ENCODE measurements at regions not wholly inside any gene's neighbourhood (a gene's known extent, or its start where the extent isn't known, plus 50 kb on each side); places are given as distances from the start of the nearest gene placed in this dataset.

GRCh38 chr3:102484-102883, 94.1 kb upstream of the CHL1 start:
- Histone ChIP-seq H4K91ac (ENCODE audit: low read depth, low read length) (no peak overlapping the region), H4K8ac (ENCODE audit: low read depth, low read length) (no peak overlapping the region), H3K9me3 (ENCODE audit: insufficient read depth, low read depth, low read length) (no peaks in the 10 kb centered on the region), H3K4me1 (ENCODE audit: control insufficient read depth in 1 of 2, insufficient read depth in 2 of 2, low read length in 2 of 2) (no peaks in the 10 kb centered on the region), H3K9ac (ENCODE audit: low read length) (no peak overlapping the region), H3K27ac (ENCODE audit: low read depth, low read length) (no peak overlapping the region), H3K4ac (ENCODE audit: low read depth, low read length) (no peak overlapping the region), H3K27me3 (ENCODE audit: insufficient read depth, low read length) (no peaks in the 10 kb centered on the region), H3K79me1 (ENCODE audit: low read length) (no peaks in the 10 kb centered on the region), H3K23ac (ENCODE audit: low read length) (no peak overlapping the region), H3K36me3 (ENCODE audit: control insufficient read depth in 1 of 2, insufficient read depth in 2 of 2, low read length in 2 of 2) (no peaks in the 10 kb centered on the region), H3K4me3 (ENCODE audit: low read depth, low read length) (no peak overlapping the region), H2AFZ (ENCODE audit: insufficient read depth, low read length, poor library complexity) (no peak overlapping the region), H3K4me2 (ENCODE audit: low read length) (no peak overlapping the region), H4K12ac (ENCODE audit: low read depth, low read length) (no peak overlapping the region), H3K18ac (ENCODE audit: low read length) (no peak overlapping the region), H2BK12ac (ENCODE audit: low read length) (no peak overlapping the region), H2AK5ac (ENCODE audit: low read length) (no peak overlapping the region), H2BK5ac (ENCODE audit: low read depth, low read length, poor library complexity) (no peak overlapping the region), H3K14ac (ENCODE audit: low read length) (no peak overlapping the region), H3K79me2 (ENCODE audit: control insufficient read depth, insufficient read depth, low read length, poor library complexity) (no peaks in the 10 kb centered on the region), H2BK120ac (ENCODE audit: insufficient read depth, low read length, poor library complexity) (no peak overlapping the region)
- DNase-seq, result no peak
- no CpG with 5 or more reads among the region's 4 CpGs for WGBS (ENCODE audit: extremely low coverage, insufficient coverage, insufficient read length)

GRCh38 chr3:103991-104390, 92.6 kb upstream of the CHL1 start:
- Histone ChIP-seq H3K4me3 (ENCODE audit: low read depth, low read length) (no peak overlapping the region), H2BK12ac (ENCODE audit: low read length) (no peak overlapping the region), H3K27me3 (ENCODE audit: insufficient read depth, low read length) (no peaks in the 10 kb centered on the region), H3K4me1 (ENCODE audit: control insufficient read depth in 1 of 2, insufficient read depth in 2 of 2, low read length in 2 of 2) (no peaks in the 10 kb centered on the region), H2AFZ (ENCODE audit: insufficient read depth, low read length, poor library complexity) (no peak overlapping the region), H2BK5ac (ENCODE audit: low read depth, low read length, poor library complexity) (no peak overlapping the region), H2AK5ac (ENCODE audit: low read length) (no peak overlapping the region), H3K18ac (ENCODE audit: low read length) (no peak overlapping the region), H2BK120ac (ENCODE audit: insufficient read depth, low read length, poor library complexity) (no peak overlapping the region), H3K14ac (ENCODE audit: low read length) (no peak overlapping the region), H3K23ac (ENCODE audit: low read length) (no peak overlapping the region), H3K4ac (ENCODE audit: low read depth, low read length) (no peak overlapping the region), H4K91ac (ENCODE audit: low read depth, low read length) (no peak overlapping the region), H3K79me2 (ENCODE audit: control insufficient read depth, insufficient read depth, low read length, poor library complexity) (no peaks in the 10 kb centered on the region), H4K12ac (ENCODE audit: low read depth, low read length) (no peak overlapping the region), H3K9me3 (ENCODE audit: insufficient read depth, low read depth, low read length) (no peaks in the 10 kb centered on the region), H3K4me2 (ENCODE audit: low read length) (no peak overlapping the region), H3K9ac (ENCODE audit: low read length) (no peak overlapping the region), H3K79me1 (ENCODE audit: low read length) (no peaks in the 10 kb centered on the region), H3K36me3 (ENCODE audit: control insufficient read depth in 1 of 2, insufficient read depth in 2 of 2, low read length in 2 of 2) (no peaks in the 10 kb centered on the region), H3K27ac (ENCODE audit: low read depth, low read length) (no peak overlapping the region), H4K8ac (ENCODE audit: low read depth, low read length) (no peak overlapping the region)
- no CpG with 5 or more reads among the region's 2 CpGs for WGBS (ENCODE audit: extremely low coverage, insufficient coverage, insufficient read length)
- DNase-seq, result no peak

- H4K91ac ChIP-seq (ENCODE audit: low read depth, low read length), result no peak overlapping the region
- H3K79me2 ChIP-seq (ENCODE audit: control insufficient read depth, insufficient read depth, low read length, poor library complexity), result no peaks in the 10 kb centered on the region
- no peak overlapping the region for H3K14ac ChIP-seq (ENCODE audit: low read length)
- no peak for DNase-seq
- no peak overlapping the region for H3K23ac ChIP-seq (ENCODE audit: low read length)
- no peak overlapping the region for H3K18ac ChIP-seq (ENCODE audit: low read length)
- H3K27me3 ChIP-seq (ENCODE audit: insufficient read depth, low read length), result no peaks in the 10 kb centered on the region
- H3K4me2 ChIP-seq (ENCODE audit: low read length), result no peak overlapping the region
- no peak overlapping the region for H3K9ac ChIP-seq (ENCODE audit: low read length)
- H3K4me3 ChIP-seq (ENCODE audit: low read depth, low read length), result no peak overlapping the region
- no peak overlapping the region for H2BK5ac ChIP-seq (ENCODE audit: low read depth, low read length, poor library complexity)
- no peak overlapping the region for H2BK120ac ChIP-seq (ENCODE audit: insufficient read depth, low read length, poor library complexity)
- no peak overlapping the region for H3K4ac ChIP-seq (ENCODE audit: low read depth, low read length)
- H2AFZ ChIP-seq (ENCODE audit: insufficient read depth, low read length, poor library complexity), result no peak overlapping the region
- H3K4me1 ChIP-seq (ENCODE audit: control insufficient read depth in 1 of 2, insufficient read depth in 2 of 2, low read length in 2 of 2), result no peaks in the 10 kb centered on the region
- no peak overlapping the region for H4K8ac ChIP-seq (ENCODE audit: low read depth, low read length)
- WGBS (ENCODE audit: extremely low coverage, insufficient coverage, insufficient read length), result no CpG with 5 or more reads among the region's 5 CpGs
- no peaks in the 10 kb centered on the region for H3K9me3 ChIP-seq (ENCODE audit: insufficient read depth, low read depth, low read length)
- H2AK5ac ChIP-seq (ENCODE audit: low read length), result no peak overlapping the region
- no peaks in the 10 kb centered on the region for H3K36me3 ChIP-seq (ENCODE audit: control insufficient read depth in 1 of 2, insufficient read depth in 2 of 2, low read length in 2 of 2)
- no peak overlapping the region for H4K12ac ChIP-seq (ENCODE audit: low read depth, low read length)
- no peak overlapping the region for H3K27ac ChIP-seq (ENCODE audit: low read depth, low read length)
- H3K79me1 ChIP-seq (ENCODE audit: low read length), result no peaks in the 10 kb centered on the region
- H2BK12ac ChIP-seq (ENCODE audit: low read length), result no peak overlapping the region
These were observed 91.0 kb upstream of the CHL1 start for GRCh38 chr3:105585-105984.

- Histone ChIP-seq H2AK5ac (ENCODE audit: low read length) (no peak overlapping the region), H3K79me2 (ENCODE audit: control insufficient read depth, insufficient read depth, low read length, poor library complexity) (no peaks in the 10 kb centered on the region), H3K18ac (ENCODE audit: low read length) (no peak overlapping the region), H3K23ac (ENCODE audit: low read length) (no peak overlapping the region), H3K27me3 (ENCODE audit: insufficient read depth, low read length) (no peaks in the 10 kb centered on the region), H3K4me2 (ENCODE audit: low read length) (no peak overlapping the region), H3K4me1 (ENCODE audit: control insufficient read depth in 1 of 2, insufficient read depth in 2 of 2, low read length in 2 of 2) (no peaks in the 10 kb centered on the region), H3K9me3 (ENCODE audit: insufficient read depth, low read depth, low read length) (no peaks in the 10 kb centered on the region), H3K79me1 (ENCODE audit: low read length) (no peaks in the 10 kb centered on the region), H2BK12ac (ENCODE audit: low read length) (no peak overlapping the region), H3K27ac (ENCODE audit: low read depth, low read length) (no peak overlapping the region), H4K12ac (ENCODE audit: low read depth, low read length) (no peak overlapping the region), H2AFZ (ENCODE audit: insufficient read depth, low read length, poor library complexity) (no peak overlapping the region), H3K9ac (ENCODE audit: low read length) (no peak overlapping the region), H2BK120ac (ENCODE audit: insufficient read depth, low read length, poor library complexity) (no peak overlapping the region), H3K36me3 (ENCODE audit: control insufficient read depth in 1 of 2, insufficient read depth in 2 of 2, low read length in 2 of 2) (no peaks in the 10 kb centered on the region), H3K4ac (ENCODE audit: low read depth, low read length) (no peak overlapping the region), H3K14ac (ENCODE audit: low read length) (no peak overlapping the region), H4K91ac (ENCODE audit: low read depth, low read length) (no peak overlapping the region), H2BK5ac (ENCODE audit: low read depth, low read length, poor library complexity) (no peak overlapping the region), H3K4me3 (ENCODE audit: low read depth, low read length) (no peak overlapping the region), H4K8ac (ENCODE audit: low read depth, low read length) (no peak overlapping the region)
- DNase-seq, result no peak
- WGBS (ENCODE audit: extremely low coverage, insufficient coverage, insufficient read length), result no CpG with 5 or more reads among the region's 2 CpGs
These were observed 89.9 kb upstream of the CHL1 start for GRCh38 chr3:106619-107018.
